Nephron (organoid): ENCODE measurements at regions not wholly inside any gene's neighbourhood (a gene's known extent, or its start where the extent isn't known, plus 50 kb on each side); places are given as distances from the start of the nearest gene placed in this dataset.

ENCODE experiments used
- H3K27ac Mint-ChIP-seq, 3 experiments: 2 replicates each; pipeline ENCODE4 v1.8.0; 2020; ENCODE audit warnings: mixed read lengths in 3 of 3, mild to moderate bottlenecking in 2 of 3, moderate library complexity in 1 of 3
- H3K27me3 Mint-ChIP-seq: 2 replicates; pipeline ENCODE4 v1.8.0; 2021; ENCODE audit warnings: low read depth, mild to moderate bottlenecking, moderate library complexity, mixed read lengths
- H3K36me3 Mint-ChIP-seq: 2 replicates; pipeline ENCODE4 v1.8.0; 2020; ENCODE audit warnings: low read depth, mixed read lengths
- H3K4me1 Mint-ChIP-seq: 2 replicates; pipeline ENCODE4 v1.8.0; 2020; ENCODE audit warnings: mixed read lengths
- H3K4me3 Mint-ChIP-seq, 3 experiments: 2 replicates each; pipeline ENCODE4 v1.8.0; 2020; ENCODE audit warnings: mild to moderate bottlenecking in 3 of 3, mixed read lengths in 3 of 3, moderate library complexity in 2 of 3
- H3K9me3 Mint-ChIP-seq: 2 replicates; pipeline ENCODE4 v1.8.0; 2020; ENCODE audit warnings: mixed read lengths
- CTCF ChIP-seq, 3 experiments: fragments of 200-600 bp; sonication (generic); IDR thresholded peaks; one replicate each; pipeline ENCODE4 v1.5.0; 2021; ENCODE audit warnings: antibody characterized with exemption in 3 of 3; ENCODE audit not compliant: unreplicated experiment in 3 of 3

- peaks cover 14% of the 10 kb centered on the region for H3K4me1 Mint-ChIP-seq
- TF ChIP-seq CTCF (IDR thresholded peaks at IDR 0.05; ENCODE audit: unreplicated experiment in 3 of 3), result no peak
- no peak overlapping the region for H3K27ac Mint-ChIP-seq
- no peak overlapping the region for H3K4me3 Mint-ChIP-seq
- H3K27me3 Mint-ChIP-seq, result peaks cover 3% of the 10 kb centered on the region
- H3K9me3 Mint-ChIP-seq, result no peaks in the 10 kb centered on the region
- no peaks in the 10 kb centered on the region for H3K36me3 Mint-ChIP-seq
Observed at GRCh38 chr18:11215216-11215615, 65.8 kb upstream of the PIEZO2 start.

- Mint-ChIP-seq H3K4me1 (no peaks in the 10 kb centered on the region), H3K36me3 (no peaks in the 10 kb centered on the region), H3K4me3 (no peak overlapping the region), H3K27ac (no peak overlapping the region), H3K27me3 (peaks cover 3% of the 10 kb centered on the region), H3K9me3 (no peaks in the 10 kb centered on the region)
- no peak for TF ChIP-seq CTCF (IDR thresholded peaks at IDR 0.05; ENCODE audit: unreplicated experiment in 3 of 3)
Observed at GRCh38 chr18:11204020-11204419, 54.7 kb upstream of the PIEZO2 start.

DNA sequence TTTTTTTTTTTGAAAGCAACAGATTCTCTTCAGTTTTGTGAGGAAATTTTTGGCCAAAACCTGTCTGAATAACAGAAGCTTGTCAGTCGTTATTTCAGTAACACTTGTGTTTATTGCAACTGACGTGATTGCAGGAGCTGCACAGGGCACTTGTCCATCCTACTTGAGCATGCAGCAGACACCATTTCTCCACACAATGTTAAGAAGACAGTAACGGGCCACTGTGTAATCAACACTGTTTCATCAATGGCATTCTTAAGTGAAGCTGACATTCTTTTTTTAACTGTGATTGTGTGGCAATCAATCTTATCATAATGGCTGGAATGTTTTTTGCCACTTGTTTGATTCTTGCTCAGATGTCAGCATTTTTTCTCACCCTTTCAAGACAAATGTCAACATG is 50.1 kb upstream of the PIEZO2 start:
- Mint-ChIP-seq H3K4me1 (no peaks in the 10 kb centered on the region), H3K9me3 (no peaks in the 10 kb centered on the region), H3K36me3 (no peaks in the 10 kb centered on the region), H3K27ac (no peak overlapping the region), H3K27me3 (peaks cover 3% of the 10 kb centered on the region), H3K4me3 (no peak overlapping the region)
- no peak for TF ChIP-seq CTCF (IDR thresholded peaks at IDR 0.05; ENCODE audit: unreplicated experiment in 3 of 3)
